Fibroblast of peridontal ligament (primary cell): ENCODE measurements at regions not wholly inside any gene's neighbourhood (a gene's known extent, or its start where the extent isn't known, plus 50 kb on each side); places are given as distances from the start of the nearest gene placed in this dataset.

ENCODE experiments used
- DNase-seq: peaks from one replicate; pipeline ENCODE4 v3.0.0-alpha.2; 2010; ENCODE audit errors: extremely low read depth

GRCh38 chr15:70406617-70407335 lies 309.1 kb upstream of the TLE3 start:
- DNase-seq: no peak

- peak; percentile 1 for DNase-seq
Observed at GRCh38 chr15:70401709-70402108, 304.0 kb upstream of the TLE3 start.

GRCh38 chr15:70400766-70401541 lies 303.2 kb upstream of the TLE3 start:
- DNase-seq: no peak

GRCh38 chr15:70399204-70399603 lies 301.5 kb upstream of the TLE3 start:
- no peak for DNase-seq

GRCh38 chr15:70398694-70399093 lies 301.0 kb upstream of the TLE3 start:
- DNase-seq: no peak

- DNase-seq: no peak
Observed at GRCh38 chr15:70396807-70397206, 299.1 kb upstream of the TLE3 start.

GRCh38 chr15:70395164-70395563 lies 297.4 kb upstream of the TLE3 start:
- no peak for DNase-seq

GRCh38 chr15:70390723-70391122 lies 293.0 kb upstream of the TLE3 start:
- DNase-seq: no peak

- no peak for DNase-seq
Observed at GRCh38 chr15:70387993-70388392, 290.3 kb upstream of the TLE3 start.

GRCh38 chr15:70387081-70387480 lies 289.4 kb upstream of the TLE3 start:
- no peak for DNase-seq

- DNase-seq: no peak
Observed at GRCh38 chr15:70385711-70386110, 288.0 kb upstream of the TLE3 start.

- DNase-seq: no peak
Observed at GRCh38 chr15:70385052-70385451, 287.3 kb upstream of the TLE3 start.

- no peak for DNase-seq
Observed at GRCh38 chr15:70383856-70384255, 286.1 kb upstream of the TLE3 start.

- DNase-seq: no peak
Observed at GRCh38 chr15:70382762-70383458, 285.2 kb upstream of the TLE3 start.

- no peak for DNase-seq
Observed at GRCh38 chr15:70382009-70382749, 284.5 kb upstream of the TLE3 start.

- DNase-seq: no peak
Observed at GRCh38 chr15:70379938-70380883, 282.5 kb upstream of the TLE3 start.

- DNase-seq: no peak
Observed at GRCh38 chr15:70379134-70379533, 281.4 kb upstream of the TLE3 start.

GRCh38 chr15:70378126-70379031 lies 280.7 kb upstream of the TLE3 start:
- no peak for DNase-seq

- DNase-seq: peak; percentile 61
Observed at GRCh38 chr15:70376929-70377691, 279.4 kb upstream of the TLE3 start.
